H9 (cell line): ENCODE measurements at regions not wholly inside any gene's neighbourhood (a gene's known extent, or its start where the extent isn't known, plus 50 kb on each side); places are given as distances from the start of the nearest gene placed in this dataset.

Experiments
- DNase-seq: peaks from one replicate; pipeline ENCODE4 v3.0.0-alpha.2; 2017
- H2AFZ ChIP-seq: one replicate; pipeline ENCODE4 v1.6.1; 2013; ENCODE audit warnings: mild to moderate bottlenecking, low read length, control low read depth, moderate library complexity
- H2AK5ac ChIP-seq: 2 replicates; pipeline ENCODE4 v1.6.1; 2013; ENCODE audit warnings: low read length, control low read depth, mixed read lengths; ENCODE audit not compliant: insufficient read length
- H2BK120ac ChIP-seq: one replicate; pipeline ENCODE4 v1.6.1; 2013; ENCODE audit warnings: low read depth, mild to moderate bottlenecking, low read length, control low read depth, inconsistent platforms; ENCODE audit not compliant: poor library complexity, severe bottlenecking
- H2BK12ac ChIP-seq: 2 replicates; pipeline ENCODE4 v1.6.1; 2013; ENCODE audit warnings: low read length, control low read depth, mixed read lengths, low read depth; ENCODE audit not compliant: insufficient read length
- H2BK15ac ChIP-seq: 2 replicates; pipeline ENCODE4 v1.6.1; 2013; ENCODE audit warnings: low read depth, low read length, control low read depth
- H2BK20ac ChIP-seq: one replicate; pipeline ENCODE4 v1.6.1; 2013; ENCODE audit warnings: low read depth, mild to moderate bottlenecking, low read length, control low read depth, inconsistent platforms; ENCODE audit not compliant: poor library complexity, severe bottlenecking
- H2BK5ac ChIP-seq: 2 replicates; pipeline ENCODE4 v1.6.1; 2013; ENCODE audit warnings: low read length, control low read depth, mixed read lengths; ENCODE audit not compliant: insufficient read length
- H3K14ac ChIP-seq: 2 replicates; pipeline ENCODE4 v1.6.1; 2013; ENCODE audit warnings: low read length, control low read depth; ENCODE audit not compliant: insufficient read depth
- H3K18ac ChIP-seq: 2 replicates; pipeline ENCODE4 v1.6.1; 2013; ENCODE audit warnings: low read depth, mild to moderate bottlenecking, mixed read lengths, low read length, control low read depth; ENCODE audit not compliant: insufficient read length
- H3K23ac ChIP-seq: 2 replicates; pipeline ENCODE4 v1.6.1; 2013; ENCODE audit warnings: low read length, control low read depth, mixed read lengths, low read depth; ENCODE audit not compliant: insufficient read length
- H3K23me2 ChIP-seq: 2 replicates; pipeline ENCODE4 v1.6.1; 2013; ENCODE audit warnings: low read depth, mild to moderate bottlenecking, mixed read lengths, low read length, control low read depth; ENCODE audit not compliant: insufficient read length, poor library complexity, severe bottlenecking
- H3K27ac ChIP-seq: 2 replicates; pipeline ENCODE4 v1.5.1; 2013; ENCODE audit warnings: low read length, control low read depth, mixed read lengths, low read depth; ENCODE audit not compliant: insufficient read length
- H3K27me3 ChIP-seq: 2 replicates; pipeline ENCODE4 v1.6.1; 2013; ENCODE audit warnings: low read length, control low read depth, inconsistent platforms; ENCODE audit not compliant: insufficient read depth
- H3K4ac ChIP-seq: 2 replicates; pipeline ENCODE4 v1.6.1; 2013; ENCODE audit warnings: low read depth, mild to moderate bottlenecking, control low read depth, inconsistent platforms, low read length, moderate library complexity
- H3K4me1 ChIP-seq: 2 replicates; pipeline ENCODE4 v1.6.1; 2013; ENCODE audit warnings: low read length, control low read depth, inconsistent platforms; ENCODE audit not compliant: insufficient read depth
- H3K4me2 ChIP-seq: 2 replicates; pipeline ENCODE4 v1.6.1; 2013; ENCODE audit warnings: low read length, control low read depth, mixed read lengths; ENCODE audit not compliant: insufficient read length, insufficient read depth
- H3K56ac ChIP-seq: 2 replicates; pipeline ENCODE4 v1.6.1; 2013; ENCODE audit warnings: low read depth, mild to moderate bottlenecking, mixed read lengths, low read length, control low read depth; ENCODE audit not compliant: insufficient read length
- H3K79me1 ChIP-seq: 2 replicates; pipeline ENCODE4 v1.6.1; 2013; ENCODE audit warnings: low read depth, mild to moderate bottlenecking, moderate library complexity, low read length, control low read depth, inconsistent platforms; ENCODE audit not compliant: insufficient read depth, poor library complexity, severe bottlenecking
- H3K79me2 ChIP-seq: 2 replicates; pipeline ENCODE4 v1.6.1; 2013; ENCODE audit warnings: low read length, control low read depth, inconsistent platforms; ENCODE audit not compliant: insufficient read depth
- H3K9ac ChIP-seq: 2 replicates; pipeline ENCODE4 v1.6.1; 2013; ENCODE audit warnings: low read length, control low read depth, mixed read lengths; ENCODE audit not compliant: insufficient read length; ENCODE audit errors: extremely low read depth
- H3K9me3 ChIP-seq: one replicate; pipeline ENCODE4 v1.6.1; 2013; ENCODE audit warnings: low read depth, low read length, inconsistent platforms; ENCODE audit not compliant: control insufficient read depth
- H3T11ph ChIP-seq: one replicate; pipeline ENCODE4 v1.6.1; 2013; ENCODE audit warnings: mild to moderate bottlenecking, low read length, control low read depth, inconsistent platforms
- H4K20me1 ChIP-seq: one replicate; pipeline ENCODE4 v1.6.1; 2013; ENCODE audit not compliant: control insufficient read depth, insufficient read length, insufficient read depth
- H4K5ac ChIP-seq: 2 replicates; pipeline ENCODE4 v1.6.1; 2013; ENCODE audit warnings: low read depth, mild to moderate bottlenecking, mixed read lengths, low read length, control low read depth; ENCODE audit not compliant: insufficient read length
- H4K8ac ChIP-seq: replicated peaks from 2 replicates; pipeline ENCODE4 v1.6.1; 2013; ENCODE audit warnings: low read length, control low read depth, mixed read lengths, low read depth; ENCODE audit not compliant: insufficient read length
- H4K91ac ChIP-seq: 2 replicates; pipeline ENCODE4 v1.6.1; 2013; ENCODE audit warnings: low read depth, mild to moderate bottlenecking, moderate library complexity, mixed read lengths, low read length, control low read depth; ENCODE audit not compliant: insufficient read length
- H3K27ac Mint-ChIP-seq, 3 experiments: 2 replicates in 2 of 3; 3 replicates in 1 of 3; pipeline ENCODE4 v1.8.0; 2020 to 2021; ENCODE audit warnings: mixed read lengths in 3 of 3, mild to moderate bottlenecking in 1 of 3, moderate library complexity in 1 of 3
- H3K27me3 Mint-ChIP-seq: 2 replicates; pipeline ENCODE4 v1.8.0; 2021; ENCODE audit warnings: low read depth, mild to moderate bottlenecking, moderate library complexity, mixed read lengths
- H3K36me3 Mint-ChIP-seq, 3 experiments: 2 replicates in 2 of 3; 3 replicates in 1 of 3; pipeline ENCODE4 v1.8.0; 2020 to 2021; ENCODE audit warnings: low read depth in 3 of 3, mixed read lengths in 3 of 3; ENCODE audit not compliant: insufficient read depth in 1 of 3
- H3K4me1 Mint-ChIP-seq, 2 experiments: 2 replicates each; pipeline ENCODE4 v1.8.0; 2020; ENCODE audit warnings: mixed read lengths in 2 of 2
- H3K4me3 Mint-ChIP-seq, 2 experiments: 2 replicates in 1 of 2; 3 replicates in 1 of 2; pipeline ENCODE4 v1.8.0; 2020 to 2021; ENCODE audit warnings: mild to moderate bottlenecking in 2 of 2, mixed read lengths in 2 of 2, moderate library complexity in 1 of 2
- H3K9me3 Mint-ChIP-seq, 2 experiments: 2 replicates in 1 of 2; 3 replicates in 1 of 2; pipeline ENCODE4 v1.8.0; 2020; ENCODE audit warnings: mild to moderate bottlenecking in 2 of 2, mixed read lengths in 2 of 2, moderate library complexity in 1 of 2
- WGBS: extraction: QIAGEN DNeasy Blood & Tissue Kit; methylation state at CpG from one replicate; pipeline ENCODE4 v1.1.7; 2013; ENCODE audit warnings: missing lambda C conversion rate, low lambda C conversion rate, mixed read lengths; ENCODE audit not compliant: insufficient read length; ENCODE audit errors: extremely low coverage; 5-methylcytosine and 5-hydroxymethylcytosine counted together
- TF ChIP-seq, protein P1 (sequence below): fragments of 200-600 bp; sonication (generic); conservative IDR thresholded peaks from 3 replicates; pipeline ENCODE4 v1.8.0; 2021; ENCODE audit warnings: antibody characterized with exemption, mild to moderate bottlenecking

DNA sequence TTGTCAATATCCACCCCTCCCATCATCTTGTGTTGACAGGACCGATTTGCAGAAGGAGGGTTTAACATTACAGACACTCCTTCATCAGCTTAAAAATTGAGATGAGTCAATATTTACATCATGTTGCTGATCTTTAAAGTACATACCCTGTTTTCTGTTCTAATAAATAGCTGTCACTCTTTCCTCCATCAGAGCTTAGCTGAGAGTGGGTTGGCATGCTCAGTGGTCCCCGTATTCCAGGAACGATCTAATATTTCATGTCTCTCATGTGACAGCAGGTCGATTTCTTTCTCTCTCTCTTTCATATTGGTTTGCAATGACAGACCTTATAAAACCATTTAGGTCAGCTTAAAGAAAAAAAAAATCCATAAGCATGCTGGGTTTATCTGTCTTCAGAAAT, 950.6 kb downstream of the GALC start:
- no peak overlapping the region for H2BK5ac ChIP-seq
- no peaks in the 10 kb centered on the region for H3K36me3 Mint-ChIP-seq
- H4K5ac ChIP-seq, result no peak overlapping the region
- H2AK5ac ChIP-seq, result no peak overlapping the region
- no peak overlapping the region for H2BK12ac ChIP-seq
- H4K91ac ChIP-seq, result no peak overlapping the region
- H3K9me3 Mint-ChIP-seq, result no peaks in the 10 kb centered on the region
- no peak overlapping the region for H3K56ac ChIP-seq
- no peak overlapping the region for H2BK15ac ChIP-seq
- no peak for DNase-seq
- H3K14ac ChIP-seq, result no peak overlapping the region
- no peak overlapping the region for H3K4me2 ChIP-seq
- H4K8ac ChIP-seq, result no peak overlapping the region
- peaks cover 3% of the 10 kb centered on the region for H3K27me3 Mint-ChIP-seq
- H2AFZ ChIP-seq, result no peak overlapping the region
- no peak overlapping the region for H3K4ac ChIP-seq
- H3K27me3 ChIP-seq, result no peaks in the 10 kb centered on the region
- H3K4me1 Mint-ChIP-seq, result no peaks in the 10 kb centered on the region
- TF ChIP-seq, protein P1, sequence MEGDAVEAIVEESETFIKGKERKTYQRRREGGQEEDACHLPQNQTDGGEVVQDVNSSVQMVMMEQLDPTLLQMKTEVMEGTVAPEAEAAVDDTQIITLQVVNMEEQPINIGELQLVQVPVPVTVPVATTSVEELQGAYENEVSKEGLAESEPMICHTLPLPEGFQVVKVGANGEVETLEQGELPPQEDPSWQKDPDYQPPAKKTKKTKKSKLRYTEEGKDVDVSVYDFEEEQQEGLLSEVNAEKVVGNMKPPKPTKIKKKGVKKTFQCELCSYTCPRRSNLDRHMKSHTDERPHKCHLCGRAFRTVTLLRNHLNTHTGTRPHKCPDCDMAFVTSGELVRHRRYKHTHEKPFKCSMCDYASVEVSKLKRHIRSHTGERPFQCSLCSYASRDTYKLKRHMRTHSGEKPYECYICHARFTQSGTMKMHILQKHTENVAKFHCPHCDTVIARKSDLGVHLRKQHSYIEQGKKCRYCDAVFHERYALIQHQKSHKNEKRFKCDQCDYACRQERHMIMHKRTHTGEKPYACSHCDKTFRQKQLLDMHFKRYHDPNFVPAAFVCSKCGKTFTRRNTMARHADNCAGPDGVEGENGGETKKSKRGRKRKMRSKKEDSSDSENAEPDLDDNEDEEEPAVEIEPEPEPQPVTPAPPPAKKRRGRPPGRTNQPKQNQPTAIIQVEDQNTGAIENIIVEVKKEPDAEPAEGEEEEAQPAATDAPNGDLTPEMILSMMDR, result no peak
- H3K4me3 Mint-ChIP-seq, result no peak overlapping the region
- no peak overlapping the region for H2BK120ac ChIP-seq
- H3K79me2 ChIP-seq, result no peaks in the 10 kb centered on the region
- no peak overlapping the region for H3K27ac Mint-ChIP-seq
- no peak overlapping the region for H3K23ac ChIP-seq
- H3K4me1 ChIP-seq, result no peaks in the 10 kb centered on the region
- no peaks in the 10 kb centered on the region for H4K20me1 ChIP-seq
- no peaks in the 10 kb centered on the region for H3K23me2 ChIP-seq
- H3K79me1 ChIP-seq, result no peaks in the 10 kb centered on the region
- no peak overlapping the region for H3T11ph ChIP-seq
- no peak overlapping the region for H3K27ac ChIP-seq
- no peaks in the 10 kb centered on the region for H3K9me3 ChIP-seq
- H3K18ac ChIP-seq, result no peak overlapping the region
- WGBS, result no CpG with 5 or more reads among the region's 4 CpGs
- no peak overlapping the region for H2BK20ac ChIP-seq
- no peak overlapping the region for H3K9ac ChIP-seq
